ENCODE measurements at regions not wholly inside any gene's neighbourhood (a gene's known extent, or its start where the extent isn't known, plus 50 kb on each side); places are given as distances from the start of the nearest gene placed in this dataset.
A peak's percentile ranks its signal among the peaks of the same experiment; 100 is the strongest.
"Not testable (repeated sequence)": the region's sequence is repeated elsewhere in the genome, so short reads cannot be mapped to it uniquely, and the experiment has no call there.

DNA sequence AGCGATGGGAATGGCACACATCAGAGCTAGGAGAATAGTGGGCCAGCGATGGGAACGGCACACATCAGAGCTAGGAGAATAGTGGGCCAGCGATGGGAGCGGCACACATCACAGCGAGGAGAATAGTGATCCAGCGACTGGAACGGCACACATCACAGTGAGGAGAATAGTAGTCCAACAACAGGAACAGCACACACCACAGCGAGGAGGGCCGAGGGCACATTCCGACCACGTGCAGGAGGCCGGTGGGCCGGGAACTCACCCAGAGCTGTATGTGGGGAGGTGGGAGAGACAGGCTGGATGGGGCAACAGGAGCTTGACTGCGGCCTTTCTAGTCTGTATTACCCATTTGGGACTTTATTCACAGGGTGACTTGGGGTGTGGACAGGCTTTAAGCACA lies 271.1 kb upstream of the IRX4 start:
- peak in 1 of 42 donors; percentile 4 for DNase-seq
- intact Hi-C loops (cut with DNase I): no loop called here

DNA sequence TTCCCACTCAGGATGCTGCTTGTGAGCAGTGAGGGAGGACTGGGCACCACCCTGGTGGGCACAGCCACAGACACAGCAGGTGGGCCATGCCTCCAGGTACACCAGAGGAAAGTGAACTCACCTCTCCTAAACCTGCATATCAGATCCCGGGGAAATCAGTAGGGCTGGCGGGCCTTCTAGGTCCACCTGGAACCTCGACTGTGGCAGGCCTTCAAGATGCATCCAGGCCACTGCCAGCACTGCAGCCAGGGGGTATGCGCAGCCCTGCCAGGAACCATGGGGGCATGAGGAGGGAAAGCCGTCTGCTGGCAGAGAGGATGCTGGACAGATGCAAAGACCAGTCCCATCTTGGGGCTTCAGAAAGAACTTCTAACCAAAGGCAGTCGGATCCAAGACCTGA lies 270.6 kb upstream of the IRX4 start:
- no peak for DNase-seq
- intact Hi-C loops (cut with DNase I): no loop called here

DNA sequence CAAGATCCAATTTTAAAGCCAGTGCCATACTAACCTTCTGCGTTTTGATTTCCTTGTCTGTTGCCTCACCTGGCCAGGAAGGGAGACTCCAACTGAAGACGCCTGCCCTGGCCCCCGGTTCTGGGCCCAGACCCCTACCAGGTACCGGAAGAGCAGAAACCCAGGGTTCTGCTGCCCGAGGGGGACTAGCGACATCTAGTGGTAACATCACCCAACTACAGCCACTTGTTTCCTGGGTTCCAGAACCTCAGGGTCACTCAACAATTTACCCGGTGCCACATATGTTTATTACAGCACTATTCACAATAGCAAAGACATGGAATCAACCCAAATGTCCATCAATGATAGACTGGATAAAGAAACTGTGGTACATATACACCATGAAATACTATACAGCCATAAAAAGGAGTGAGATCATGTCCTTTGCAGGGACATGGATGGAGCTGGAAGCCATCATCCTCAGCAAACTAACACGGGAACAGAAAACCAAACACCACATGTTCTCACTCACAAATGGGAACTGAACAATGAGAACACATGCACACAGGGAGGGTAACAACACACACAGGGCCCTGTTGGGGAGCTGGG lies 268.7 kb upstream of the IRX4 start:
- DNase-seq: peak in 1 of 42 donors; percentile 3
- intact Hi-C loops (cut with DNase I): not testable (repeated sequence)

DNA sequence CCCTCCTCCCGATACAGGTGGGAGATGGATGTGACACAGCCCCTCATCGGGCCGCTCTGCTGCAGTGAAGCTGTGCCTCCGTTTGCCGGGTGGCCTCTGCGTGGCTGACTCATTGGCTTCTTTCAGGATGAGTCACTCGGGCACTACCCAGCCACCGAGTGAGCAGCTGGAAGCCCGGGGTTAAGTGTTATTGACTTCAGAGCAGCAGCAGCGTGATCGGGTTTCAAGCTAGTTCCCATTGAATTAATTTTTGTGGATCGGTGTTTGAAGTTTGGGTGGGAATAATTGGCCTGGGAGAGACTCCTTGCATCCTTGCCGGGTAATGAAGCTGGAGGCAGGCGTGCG lies 266.4 kb upstream of the IRX4 start:
- intact Hi-C loops (cut with DNase I): no loop called here
- DNase-seq: peak in 22 of 42 donors; percentile 20 to 76 (median 49)

DNA sequence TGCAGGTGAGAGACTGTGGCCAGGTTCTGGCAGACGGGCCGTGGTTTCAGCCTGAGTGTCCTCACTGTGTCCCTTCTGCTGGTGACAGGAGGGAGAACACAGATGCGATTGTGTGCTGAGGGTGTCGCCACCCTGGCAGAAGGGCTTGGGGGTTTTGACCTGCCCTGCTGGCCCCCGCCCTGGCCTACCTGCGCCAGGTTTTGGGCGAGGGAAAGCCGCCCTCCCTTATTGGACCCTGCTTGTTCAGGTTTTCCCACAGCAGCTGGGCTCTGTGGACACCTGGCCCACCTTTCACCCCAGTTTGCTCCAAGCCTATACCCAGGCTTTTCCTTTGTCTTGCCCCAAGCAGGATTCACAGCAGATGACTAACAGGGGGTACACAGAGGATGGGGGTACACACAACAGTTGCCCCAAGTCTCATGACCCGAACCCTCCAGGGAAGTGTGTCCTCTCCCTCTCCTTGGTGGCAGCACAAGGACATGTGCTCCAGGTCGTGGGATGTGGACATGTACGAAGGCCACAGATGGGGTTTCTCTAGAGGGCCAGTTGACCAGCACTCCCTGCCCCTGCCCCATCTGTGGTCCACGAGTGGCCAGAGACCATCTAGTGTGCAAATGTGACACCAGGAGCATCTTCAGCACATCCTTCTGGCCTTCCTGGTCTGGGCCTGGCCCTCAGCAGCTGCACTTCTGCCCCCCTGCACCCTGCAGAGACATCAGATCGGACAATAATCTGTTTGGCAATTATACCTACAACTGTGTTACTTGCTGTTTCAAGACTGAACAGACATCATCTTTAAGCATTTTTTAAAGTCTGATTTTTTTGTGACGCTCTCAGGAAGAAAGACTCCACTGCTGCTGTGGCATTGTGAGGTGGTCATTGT lies 265.8 kb upstream of the IRX4 start:
- no peak for DNase-seq
- intact Hi-C loops (cut with DNase I): no loop called here

DNA sequence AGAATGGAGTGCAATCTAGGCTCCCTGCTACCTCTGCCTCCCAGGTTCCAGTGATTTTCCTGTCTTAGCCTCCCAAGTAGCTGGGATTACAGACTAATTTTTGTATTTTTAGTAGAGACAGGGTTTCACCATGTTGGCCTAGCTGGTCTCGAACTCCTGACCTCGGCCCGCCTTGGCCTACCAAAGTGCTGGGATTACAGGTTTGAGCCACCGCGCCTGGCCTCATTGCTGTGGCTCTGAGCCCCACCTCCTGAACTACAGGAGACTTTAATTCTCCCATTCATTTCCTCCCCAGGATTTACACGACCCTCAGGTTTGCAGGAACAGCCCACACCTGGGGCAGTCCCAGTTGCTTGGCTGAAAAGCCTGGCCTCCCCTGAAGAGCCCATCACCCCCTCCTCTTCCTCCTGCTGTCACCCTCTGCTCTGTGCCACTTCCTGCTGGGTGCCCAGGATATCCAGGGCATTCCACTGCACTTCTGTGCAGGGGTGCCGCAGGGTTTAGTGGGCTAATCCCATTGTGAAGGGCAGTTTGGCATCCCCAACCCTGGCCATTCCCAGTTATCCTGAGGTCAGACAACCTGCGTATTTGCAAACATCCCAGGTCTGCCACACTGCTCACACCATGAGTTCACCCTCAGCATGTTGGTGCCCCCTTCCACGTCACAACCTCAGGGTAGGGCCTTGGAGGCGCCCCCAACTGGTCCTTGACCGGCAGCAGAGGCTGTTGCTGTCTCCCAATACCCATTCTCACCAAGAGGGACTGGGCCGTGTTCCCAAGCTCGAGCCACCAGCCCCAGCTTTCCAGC lies 265.0 kb upstream of the IRX4 start:
- no peak for DNase-seq
- intact Hi-C loops (cut with DNase I): no loop called here

DNA sequence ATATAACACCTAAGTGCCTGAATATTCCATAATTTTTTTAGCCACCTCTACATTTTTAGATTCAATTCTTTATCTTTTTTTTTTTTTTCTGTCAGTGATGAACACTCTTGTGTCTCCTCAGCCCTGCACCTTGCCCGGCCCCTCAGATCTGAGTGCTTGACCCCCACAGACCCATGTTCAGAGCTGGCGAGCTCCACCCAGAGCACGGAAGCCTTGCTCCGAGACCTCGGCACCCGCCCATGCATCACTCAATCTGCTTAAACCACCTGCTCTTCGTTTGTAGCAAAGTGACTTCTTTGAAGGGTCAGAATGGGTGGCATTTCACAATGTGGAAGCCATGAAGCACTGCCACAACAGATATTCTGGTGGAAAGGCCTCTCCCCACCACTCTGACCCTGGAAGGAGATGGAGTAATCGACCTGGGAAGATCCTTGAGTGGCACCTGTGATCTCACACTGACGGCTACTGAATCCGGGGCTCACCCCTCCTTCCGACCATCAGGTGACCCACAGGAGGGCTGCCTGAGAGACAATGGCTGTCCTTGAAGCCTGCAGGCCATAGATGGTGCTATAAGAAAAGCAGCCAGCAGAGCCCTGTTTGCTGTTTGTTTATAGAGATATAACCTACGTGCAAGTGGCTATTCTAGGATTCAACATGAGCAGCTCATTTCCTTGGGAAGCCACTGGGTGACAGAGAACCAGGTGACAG lies 261.1 kb upstream of the IRX4 start:
- DNase-seq: no peak

DNA sequence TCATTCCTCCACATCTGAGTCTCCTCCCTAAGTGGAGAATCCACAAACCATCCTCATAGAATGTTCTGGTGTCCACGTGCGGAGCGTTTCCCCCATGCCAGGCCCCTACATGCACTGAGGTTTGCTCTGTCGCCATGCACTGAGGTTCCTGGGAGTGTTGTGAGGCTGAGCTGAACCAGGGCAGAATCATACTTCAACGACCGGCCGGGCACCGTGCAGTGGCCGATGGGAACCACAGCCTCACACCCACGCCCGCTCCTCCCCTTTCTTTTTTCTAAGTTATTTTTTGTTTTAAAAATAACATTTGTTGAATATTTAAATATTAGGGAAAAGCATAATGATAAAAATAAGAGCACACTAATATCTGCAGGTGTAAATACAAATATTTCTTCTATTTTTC lies 260.4 kb upstream of the IRX4 start:
- DNase-seq: no peak
- intact Hi-C loops (cut with DNase I): no loop called here

More for the DNA sequence above, 261.1 kb upstream of the IRX4 start:
- intact Hi-C loops (cut with DNase I): no loop called here

DNA sequence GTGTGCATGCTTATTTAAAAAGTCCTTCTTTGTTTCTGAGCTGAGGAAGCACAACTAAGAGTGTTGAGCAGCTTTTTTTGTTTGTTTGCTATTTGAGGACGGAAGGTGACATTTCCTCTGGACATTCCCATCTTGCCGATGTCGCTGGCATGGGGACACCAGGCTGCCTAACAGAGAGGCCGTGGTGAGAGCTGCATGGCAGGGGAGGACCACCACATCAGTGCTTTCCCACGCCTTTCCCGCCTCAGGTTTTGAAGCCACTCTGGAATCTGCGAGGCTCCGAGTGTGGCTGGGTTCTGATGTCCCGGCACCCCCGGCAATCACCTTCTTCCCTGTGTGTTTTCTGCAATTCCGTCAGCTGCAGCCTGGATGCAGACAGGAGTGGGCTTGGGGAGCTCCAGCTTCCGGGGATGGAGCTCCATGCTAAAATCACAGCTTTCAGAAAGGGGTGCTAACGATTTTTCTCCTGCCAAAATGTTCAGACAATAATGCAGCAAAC lies 259.8 kb upstream of the IRX4 start:
- intact Hi-C loops (cut with DNase I): no loop called here

DNA sequence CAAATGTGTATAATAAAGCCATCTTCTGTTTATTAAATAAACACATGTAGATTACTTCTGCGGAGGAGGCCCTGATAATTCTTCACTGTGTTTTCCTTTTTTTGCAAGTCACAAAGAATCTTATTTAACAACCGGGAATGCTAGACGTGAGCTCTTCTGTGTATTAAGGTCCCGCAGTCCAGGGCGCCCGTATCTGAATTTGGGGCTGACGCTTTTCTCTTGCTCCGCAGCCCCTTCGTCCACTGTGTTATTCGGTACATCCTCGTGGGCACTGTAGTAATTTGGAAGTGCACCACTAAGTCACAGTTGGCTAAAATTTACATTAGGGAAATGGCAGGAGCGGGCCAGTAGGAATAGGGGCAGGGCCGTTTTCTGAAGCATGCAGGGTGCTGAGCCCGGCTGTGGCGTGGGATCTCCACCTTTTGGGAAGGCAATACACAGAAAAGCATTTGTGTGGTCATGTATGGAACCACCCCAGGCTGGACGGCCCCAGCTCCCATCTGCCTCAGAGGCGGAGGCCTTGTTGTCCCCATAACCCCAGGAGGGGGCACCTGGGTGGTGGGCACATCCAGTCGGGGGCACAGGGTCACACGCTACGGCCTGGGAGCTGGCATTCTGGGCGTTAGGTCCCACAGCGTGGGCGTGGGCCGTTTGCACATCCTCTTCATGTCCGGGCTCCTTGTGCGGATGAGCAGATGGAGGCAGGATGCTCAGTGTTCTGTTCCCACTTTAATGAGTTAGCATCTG lies 258.7 kb upstream of the IRX4 start:
- intact Hi-C loops (cut with DNase I): no loop called here
- peak in 2 of 42 donors; percentile 3 to 27 for DNase-seq

More for the DNA sequence above, 259.8 kb upstream of the IRX4 start:
- no peak for DNase-seq

DNA sequence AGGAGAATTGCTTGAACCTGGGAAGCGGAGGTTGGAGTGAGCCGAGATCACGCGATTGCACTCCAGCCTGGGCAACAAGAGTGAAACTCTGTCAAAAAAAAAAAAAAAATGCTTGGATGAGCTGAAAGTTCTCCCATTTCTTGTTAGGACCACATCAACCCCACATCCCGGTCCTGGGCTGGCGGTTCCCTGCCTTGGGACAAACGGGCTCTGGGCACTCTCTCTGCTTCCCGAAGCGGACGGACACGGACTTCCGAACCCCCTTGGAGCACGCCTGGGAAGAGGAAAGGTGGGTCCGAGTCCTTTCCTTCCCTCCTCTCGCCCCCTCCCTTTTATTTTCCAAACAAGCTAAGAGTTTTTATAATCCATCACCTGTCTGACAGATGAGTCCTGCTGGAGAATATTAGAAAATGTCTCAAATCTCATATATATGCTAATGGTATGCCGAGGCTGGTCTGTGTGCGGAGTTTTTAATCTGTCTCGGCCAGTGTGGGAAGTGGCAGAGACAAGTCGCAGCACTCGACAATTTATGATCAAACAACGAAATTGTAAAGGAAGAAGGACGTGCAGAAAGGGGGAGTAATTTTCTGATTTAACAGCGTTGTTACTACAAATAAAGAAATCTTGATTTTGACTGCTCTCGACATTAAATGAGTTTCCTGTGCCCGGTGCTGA lies 257.9 kb upstream of the IRX4 start:
- DNase-seq: peak in 2 of 42 donors; percentile 14 to 37
- intact Hi-C loops (cut with DNase I): no loop called here

DNA sequence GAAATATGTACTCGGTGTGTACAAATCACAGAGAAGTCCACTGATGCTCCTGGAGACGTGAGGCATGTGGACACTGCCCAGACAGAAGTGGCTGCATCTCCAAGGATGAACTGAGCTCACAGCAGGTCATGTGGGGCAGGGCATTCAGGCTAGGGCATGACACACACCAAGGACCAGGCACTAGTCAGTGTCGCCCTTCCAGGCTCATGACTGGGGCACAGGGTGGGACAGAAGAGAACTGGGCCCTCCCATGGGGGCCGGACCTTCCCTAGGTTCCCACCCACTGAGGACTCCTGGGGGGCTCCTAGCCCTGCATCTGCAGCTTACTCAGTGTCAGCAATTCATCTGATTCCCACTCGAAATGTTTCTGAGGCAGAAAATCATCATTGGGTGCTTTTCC lies 256.8 kb upstream of the IRX4 start:
- intact Hi-C loops (cut with DNase I): no loop called here
- DNase-seq: peak in 1 of 42 donors; percentile 6

DNA sequence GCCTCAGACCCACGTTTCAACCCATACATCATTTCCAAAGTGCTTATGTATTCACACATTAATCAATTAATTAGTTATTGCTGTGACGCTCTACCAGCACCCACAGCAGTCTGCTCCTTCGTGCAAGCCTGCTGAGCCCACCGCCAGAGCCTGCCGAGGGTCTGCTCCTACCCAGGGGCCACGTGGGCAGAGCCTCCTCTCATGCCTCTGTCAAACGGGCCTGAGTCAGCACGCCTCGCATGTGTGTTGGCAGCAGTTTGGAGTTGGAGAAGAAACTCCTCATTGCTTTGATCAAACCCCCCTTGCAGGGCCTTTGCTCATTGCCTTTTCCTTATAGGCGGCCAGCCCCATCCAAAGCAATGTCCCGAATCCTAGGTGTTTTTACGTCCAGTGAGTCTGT lies 256.2 kb upstream of the IRX4 start:
- DNase-seq: peak in 2 of 42 donors; percentile 20 to 30

DNA sequence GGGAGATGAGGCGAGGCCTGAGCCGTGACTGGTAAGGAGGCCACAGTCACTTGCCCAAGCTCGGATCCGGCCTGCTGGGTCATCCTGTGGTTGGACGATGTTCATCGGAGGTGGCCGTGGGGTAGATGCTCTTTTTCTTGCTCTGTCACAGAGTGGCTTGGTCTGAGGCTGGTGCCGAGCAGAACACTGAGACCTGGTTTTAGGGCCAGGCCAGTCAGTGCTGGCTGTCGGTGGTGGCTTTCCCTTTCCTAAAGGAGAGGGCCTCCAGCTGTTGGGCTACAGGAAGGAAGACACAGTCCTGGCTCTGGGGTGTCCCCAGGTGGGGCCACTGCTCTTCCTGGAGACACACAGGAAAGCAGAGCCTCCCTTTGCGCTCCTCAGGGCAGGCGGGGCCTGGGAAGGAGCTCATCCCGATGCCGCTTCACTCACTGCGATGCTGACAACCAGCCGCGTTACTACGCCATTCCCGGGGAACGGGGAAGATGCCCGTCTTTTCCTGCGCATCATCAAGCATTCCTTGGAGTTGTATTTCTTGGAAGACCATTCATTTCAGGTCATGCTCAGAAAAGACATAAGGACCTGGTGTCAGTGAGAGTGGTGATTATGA lies 254.8 kb upstream of the IRX4 start:
- DNase-seq: peak in 1 of 42 donors; percentile 4
- intact Hi-C loops (cut with DNase I): no loop called here

More for the DNA sequence above, 256.2 kb upstream of the IRX4 start:
- intact Hi-C loops (cut with DNase I): no loop called here

DNA sequence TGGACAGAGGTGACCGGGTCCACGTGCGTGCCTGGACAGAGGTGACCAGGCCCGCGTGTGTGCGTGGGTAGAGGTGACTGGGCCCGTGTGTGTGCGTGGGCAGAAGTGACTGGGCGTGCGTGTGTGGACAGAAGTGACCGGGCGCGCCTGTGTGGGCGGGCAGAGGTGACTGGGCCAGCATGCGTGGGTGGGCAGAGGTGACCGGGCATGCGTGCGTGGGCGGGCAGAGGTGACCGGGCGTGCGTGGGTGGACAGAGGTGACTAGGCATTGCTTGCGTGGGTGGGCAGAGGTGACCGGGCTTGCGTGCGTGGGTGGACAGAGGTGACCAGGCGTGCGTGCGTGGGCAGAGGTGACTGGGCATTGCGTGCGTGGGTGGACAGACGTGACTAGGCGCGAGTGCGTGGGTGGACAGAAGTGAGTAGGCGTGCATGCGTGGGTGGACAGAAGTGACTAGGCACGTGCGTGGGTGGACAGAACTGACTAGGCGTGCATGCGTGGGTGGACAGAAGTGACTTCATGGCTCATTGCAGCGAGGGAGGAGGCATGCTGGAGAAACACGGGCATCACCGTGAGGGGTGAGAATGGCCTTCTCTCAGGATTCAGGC lies 254.1 kb upstream of the IRX4 start:
- intact Hi-C loops (cut with DNase I): no loop called here
- DNase-seq: peak in 5 of 42 donors; percentile 22 to 64 (median 27)

DNA sequence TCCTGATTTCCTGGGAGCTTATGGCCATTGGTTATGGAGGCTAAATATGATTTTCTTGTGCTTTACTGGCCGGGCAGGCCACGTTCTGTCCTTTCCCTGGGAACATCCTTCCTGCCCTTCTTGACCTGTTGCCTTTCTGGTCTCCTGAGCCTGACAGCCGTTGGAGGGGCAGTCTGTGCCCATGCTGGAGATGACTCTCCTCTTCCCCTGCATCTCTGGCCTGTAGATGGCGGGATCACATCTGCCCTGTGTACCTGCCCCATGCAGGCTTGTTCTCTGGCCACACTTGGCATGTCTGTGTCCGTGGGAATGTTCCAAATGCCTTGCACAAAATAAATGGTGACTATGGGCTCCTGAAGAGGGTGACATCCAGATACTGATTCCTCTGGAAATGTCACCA lies 253.1 kb upstream of the IRX4 start:
- intact Hi-C loops (cut with DNase I): no loop called here

DNA sequence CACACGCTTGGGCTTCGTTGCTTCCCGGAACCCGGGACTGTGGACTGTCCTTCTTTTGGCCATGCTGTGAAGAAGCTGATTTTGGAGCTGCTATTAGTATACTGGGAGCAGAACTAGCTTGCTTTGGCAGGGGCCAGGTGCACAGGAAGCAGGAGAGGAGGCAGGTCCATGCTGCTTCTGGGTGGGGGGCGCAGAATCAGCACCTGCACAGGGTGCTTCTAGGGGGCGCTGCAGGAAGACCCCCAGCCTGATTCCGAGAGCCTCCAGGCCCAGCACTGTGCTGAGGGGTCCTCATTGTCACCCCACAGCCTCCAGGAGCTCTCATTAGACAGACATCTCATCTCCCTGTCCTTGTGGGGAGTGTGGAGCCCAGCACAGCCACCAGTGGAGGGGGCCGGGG lies 252.6 kb upstream of the IRX4 start:
- intact Hi-C loops (cut with DNase I): no loop called here
- peak in 1 of 42 donors; percentile 16 for DNase-seq

More for the DNA sequence above, 253.1 kb upstream of the IRX4 start:
- DNase-seq: peak in 1 of 42 donors; percentile 16

Measured in head of caudate nucleus (tissue), 42 donors.